Upper lobe of left lung (tissue), 4 donors: ENCODE measurements at regions not wholly inside any gene's neighbourhood (a gene's known extent, or its start where the extent isn't known, plus 50 kb on each side); places are given as distances from the start of the nearest gene placed in this dataset.

Experiments used
- EP300 ChIP-seq, 4 donors: sonication (generic); formaldehyde crosslinking; IDR thresholded peaks; one replicate each; pipeline ENCODE4 v1.5.1; 2017; ENCODE audit warnings: antibody characterized with exemption in 4 of 4, control low read depth in 2 of 4
- TF ChIP-seq, protein P1 (sequence below), 6 experiments: fragments of 450-650 bp in 4 of 6; fragments of 200-600 bp in 2 of 6; sonication (generic) in 2 of 6; IDR thresholded peaks; one replicate each; pipeline ENCODE4 v1.5.1; 2016 to 2019; ENCODE audit warnings: antibody characterized with exemption in 6 of 6

DNA sequence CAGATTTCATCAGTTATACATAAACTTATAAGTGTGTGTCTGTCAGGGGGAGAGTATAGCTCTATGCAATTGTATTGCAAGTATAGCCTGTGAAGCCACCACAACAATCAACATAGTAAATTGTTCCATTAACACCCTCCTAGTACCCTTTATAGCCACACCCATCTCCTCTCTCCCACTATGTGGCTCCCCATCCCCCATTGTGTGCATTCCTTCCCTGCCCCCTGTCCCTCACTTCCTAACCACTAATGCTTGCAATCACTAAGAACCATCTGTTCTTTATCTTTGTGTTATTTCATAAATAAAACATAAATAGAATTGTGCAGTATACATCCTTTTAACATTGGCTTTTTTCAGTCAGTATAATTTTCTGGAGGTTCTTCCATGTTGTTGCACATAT, 83.1 kb upstream of the SLC5A12 start:
- TF ChIP-seq, protein P1, sequence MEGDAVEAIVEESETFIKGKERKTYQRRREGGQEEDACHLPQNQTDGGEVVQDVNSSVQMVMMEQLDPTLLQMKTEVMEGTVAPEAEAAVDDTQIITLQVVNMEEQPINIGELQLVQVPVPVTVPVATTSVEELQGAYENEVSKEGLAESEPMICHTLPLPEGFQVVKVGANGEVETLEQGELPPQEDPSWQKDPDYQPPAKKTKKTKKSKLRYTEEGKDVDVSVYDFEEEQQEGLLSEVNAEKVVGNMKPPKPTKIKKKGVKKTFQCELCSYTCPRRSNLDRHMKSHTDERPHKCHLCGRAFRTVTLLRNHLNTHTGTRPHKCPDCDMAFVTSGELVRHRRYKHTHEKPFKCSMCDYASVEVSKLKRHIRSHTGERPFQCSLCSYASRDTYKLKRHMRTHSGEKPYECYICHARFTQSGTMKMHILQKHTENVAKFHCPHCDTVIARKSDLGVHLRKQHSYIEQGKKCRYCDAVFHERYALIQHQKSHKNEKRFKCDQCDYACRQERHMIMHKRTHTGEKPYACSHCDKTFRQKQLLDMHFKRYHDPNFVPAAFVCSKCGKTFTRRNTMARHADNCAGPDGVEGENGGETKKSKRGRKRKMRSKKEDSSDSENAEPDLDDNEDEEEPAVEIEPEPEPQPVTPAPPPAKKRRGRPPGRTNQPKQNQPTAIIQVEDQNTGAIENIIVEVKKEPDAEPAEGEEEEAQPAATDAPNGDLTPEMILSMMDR (IDR thresholded peaks at IDR 0.05): no peak
- TF ChIP-seq EP300 (IDR thresholded peaks at IDR 0.05): no peak
